Mesenchymal stem cell (in vitro differentiated cells and primary cell): ENCODE measurements at regions not wholly inside any gene's neighbourhood (a gene's known extent, or its start where the extent isn't known, plus 50 kb on each side); places are given as distances from the start of the nearest gene placed in this dataset.

Experiments
- DNase-seq: peaks from one replicate; pipeline ENCODE4 v3.0.0-alpha.2; 2013
- H2AFZ ChIP-seq: one replicate; pipeline ENCODE4 v1.6.1; 2013; ENCODE audit warnings: low read depth, mild to moderate bottlenecking, control low read depth, inconsistent platforms, low read length, moderate library complexity
- H2AK5ac ChIP-seq: 2 replicates; pipeline ENCODE4 v1.6.1; 2013; ENCODE audit warnings: low read length, moderate library complexity, mild to moderate bottlenecking, inconsistent platforms; ENCODE audit not compliant: severe bottlenecking
- H2BK120ac ChIP-seq: one replicate; pipeline ENCODE4 v1.6.1; 2013; ENCODE audit warnings: low read depth, mild to moderate bottlenecking, inconsistent platforms, low read length, moderate library complexity
- H2BK12ac ChIP-seq, 2 experiments: one replicate each; pipeline ENCODE4 v1.6.1; 2013; ENCODE audit warnings: inconsistent platforms in 2 of 2, low read length in 2 of 2, mild to moderate bottlenecking in 2 of 2, moderate library complexity in 2 of 2, control low read depth in 1 of 2
- H2BK15ac ChIP-seq: one replicate; pipeline ENCODE4 v1.6.1; 2013; ENCODE audit warnings: mild to moderate bottlenecking, low read depth, inconsistent platforms; ENCODE audit not compliant: poor library complexity, severe bottlenecking
- H2BK5ac ChIP-seq: 2 replicates; pipeline ENCODE4 v1.6.1; 2013; ENCODE audit warnings: low read depth, mild to moderate bottlenecking, low read length, control low read depth, inconsistent platforms; ENCODE audit not compliant: poor library complexity, severe bottlenecking
- H3K14ac ChIP-seq, 2 experiments: one replicate each; pipeline ENCODE4 v1.6.1; 2013; ENCODE audit warnings: inconsistent platforms in 2 of 2, low read length in 2 of 2, control low read depth in 1 of 2, mild to moderate bottlenecking in 1 of 2, moderate library complexity in 1 of 2
- H3K18ac ChIP-seq, 2 experiments: one replicate each; pipeline ENCODE4 v1.6.1; 2013; ENCODE audit warnings: inconsistent platforms in 2 of 2, low read length in 2 of 2, control low read depth in 1 of 2, low read depth in 1 of 2, mild to moderate bottlenecking in 1 of 2
- H3K23ac ChIP-seq, 2 experiments: one replicate each; pipeline ENCODE4 v1.6.1; 2013; ENCODE audit warnings: inconsistent platforms in 2 of 2, low read length in 2 of 2, mild to moderate bottlenecking in 2 of 2, moderate library complexity in 2 of 2, control low read depth in 1 of 2
- H3K27ac ChIP-seq: 2 replicates; pipeline ENCODE4 v1.5.1; 2013; ENCODE audit warnings: mild to moderate bottlenecking, moderate library complexity, low read length, control low read depth, inconsistent platforms; ENCODE audit not compliant: poor library complexity, severe bottlenecking
- H3K27me3 ChIP-seq, 2 experiments: 2 replicates each; pipeline versions ENCODE4 v1.6.1 to v1.7.0; 2013; ENCODE audit warnings: low read length in 2 of 2, mild to moderate bottlenecking in 2 of 2, moderate library complexity in 2 of 2, control low read depth in 1 of 2, inconsistent platforms in 1 of 2; ENCODE audit not compliant: control insufficient read depth in 1 of 2, insufficient read depth in 1 of 2
- H3K36me3 ChIP-seq, 2 experiments: 2 replicates each; pipeline versions ENCODE4 v1.6.1 to v1.7.0; 2013; ENCODE audit warnings: low read length in 2 of 2, control low read depth in 1 of 2, inconsistent platforms in 1 of 2, low read depth in 1 of 2, mild to moderate bottlenecking in 1 of 2; ENCODE audit not compliant: insufficient read depth in 2 of 2, control insufficient read depth in 1 of 2
- H3K4ac ChIP-seq, 2 experiments: one replicate each; pipeline ENCODE4 v1.6.1; 2013; ENCODE audit warnings: inconsistent platforms in 2 of 2, low read length in 2 of 2, mild to moderate bottlenecking in 2 of 2, moderate library complexity in 2 of 2, control low read depth in 1 of 2, low read depth in 1 of 2
- H3K4me1 ChIP-seq: 2 replicates; pipeline ENCODE4 v1.6.1; 2013; ENCODE audit warnings: low read depth, low read length, control low read depth; ENCODE audit not compliant: control insufficient read depth, insufficient read depth
- H3K4me2 ChIP-seq: 2 replicates; pipeline ENCODE4 v1.6.1; 2013; ENCODE audit warnings: low read length, mild to moderate bottlenecking, inconsistent platforms; ENCODE audit not compliant: poor library complexity, severe bottlenecking
- H3K4me3 ChIP-seq, 2 experiments: 2 replicates each; pipeline versions ENCODE4 v1.5.1 to v1.7.0; 2013; ENCODE audit warnings: low read length in 2 of 2, mild to moderate bottlenecking in 2 of 2, control low read depth in 1 of 2, low read depth in 1 of 2; ENCODE audit not compliant: insufficient read depth in 1 of 2
- H3K79me1 ChIP-seq: replicated peaks from 2 replicates; pipeline ENCODE4 v1.6.1; 2013; ENCODE audit warnings: mild to moderate bottlenecking, control low read depth, low read length, inconsistent platforms; ENCODE audit not compliant: poor library complexity, severe bottlenecking
- H3K9ac ChIP-seq: 2 replicates; pipeline ENCODE4 v1.7.0; 2013; ENCODE audit warnings: mild to moderate bottlenecking, low read length, moderate library complexity
- H3K9me3 ChIP-seq: 2 replicates; pipeline ENCODE4 v1.7.0; 2013; ENCODE audit warnings: mild to moderate bottlenecking, low read length; ENCODE audit not compliant: control insufficient read depth
- H4K8ac ChIP-seq: one replicate; pipeline ENCODE4 v1.6.1; 2013; ENCODE audit warnings: inconsistent platforms, mild to moderate bottlenecking, low read length, moderate library complexity
- H4K91ac ChIP-seq: one replicate; pipeline ENCODE4 v1.6.1; 2013; ENCODE audit warnings: mild to moderate bottlenecking, low read length, inconsistent platforms
- WGBS: methylation state at CpG from one replicate; pipeline ENCODE4 v1.1.7; 2013; ENCODE audit warnings: mixed read lengths; 5-methylcytosine and 5-hydroxymethylcytosine counted together

DNA sequence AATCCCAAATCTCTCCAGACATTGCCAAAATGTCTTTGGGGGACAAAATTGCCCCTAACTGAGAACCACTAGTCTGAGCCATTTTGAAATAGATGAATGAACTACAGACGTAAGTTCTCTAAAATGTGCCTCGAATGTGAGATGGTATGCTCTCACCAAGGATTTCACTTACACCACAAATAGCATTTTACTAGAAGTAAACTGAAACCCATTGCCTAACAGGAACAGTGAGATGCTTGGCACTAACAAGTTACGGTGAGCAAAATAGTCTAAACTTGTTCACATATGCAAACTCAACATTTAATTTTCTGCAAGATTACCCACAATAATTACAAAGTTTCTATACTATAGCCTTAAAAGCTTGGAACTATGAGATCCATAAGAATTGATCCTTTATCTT, 343.6 kb upstream of the ESRRG start:
- Histone ChIP-seq H2AFZ (no peak overlapping the region), H3K27me3 (no peaks in the 10 kb centered on the region), H2BK12ac (no peak overlapping the region), H3K4me3 (no peak overlapping the region), H3K4me2 (no peak overlapping the region), H2AK5ac (no peak overlapping the region), H4K8ac (no peak overlapping the region), H2BK5ac (no peak overlapping the region), H2BK15ac (no peak overlapping the region), H3K79me1 (no peaks in the 10 kb centered on the region), H3K27ac (no peak overlapping the region), H4K91ac (no peak overlapping the region), H2BK120ac (no peak overlapping the region), H3K9me3 (no peaks in the 10 kb centered on the region), H3K14ac (no peak overlapping the region), H3K18ac (no peak overlapping the region), H3K36me3 (no peaks in the 10 kb centered on the region), H3K23ac (no peak overlapping the region), H3K4me1 (no peaks in the 10 kb centered on the region), H3K4ac (no peak overlapping the region), H3K9ac (no peak overlapping the region)
- 90% methylated on average over 3 of the region's 3 CpGs for WGBS
- no peak for DNase-seq

DNA sequence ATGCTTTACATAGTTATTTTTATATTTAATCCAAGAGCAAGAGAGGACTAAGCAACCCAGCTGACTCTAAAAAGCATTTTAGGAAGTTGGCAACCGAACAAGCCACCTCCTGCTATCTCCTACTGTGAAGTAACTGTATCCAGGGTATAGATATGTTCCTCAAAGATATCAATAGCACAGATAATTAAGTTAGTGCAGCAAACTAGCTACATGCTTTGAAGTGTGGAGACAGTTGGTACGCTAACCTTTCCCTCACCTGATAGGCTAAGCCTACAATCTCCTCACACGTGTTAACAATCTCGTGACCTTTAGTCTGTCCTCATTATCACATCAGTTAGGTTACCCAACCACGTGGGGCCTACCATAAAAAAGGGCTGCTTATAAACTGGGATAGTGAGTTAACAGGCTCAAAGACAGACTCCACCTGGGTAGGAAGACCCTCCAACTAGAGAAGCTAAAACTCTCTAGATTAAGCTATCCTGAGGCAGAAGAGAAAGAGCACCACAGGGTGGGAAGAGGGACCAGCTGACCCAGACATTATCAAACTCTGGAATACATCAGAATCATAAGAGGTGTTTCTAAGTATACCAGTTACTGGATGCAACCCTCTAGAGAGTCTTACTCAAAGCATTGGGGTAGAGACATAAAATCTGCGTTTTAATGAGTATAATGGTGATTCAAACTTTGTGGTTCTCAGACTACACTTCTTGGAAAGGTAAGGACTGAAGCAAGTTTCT, 340.1 kb upstream of the ESRRG start:
- Histone ChIP-seq H4K91ac (no peak overlapping the region), H2BK120ac (no peak overlapping the region)

DNA sequence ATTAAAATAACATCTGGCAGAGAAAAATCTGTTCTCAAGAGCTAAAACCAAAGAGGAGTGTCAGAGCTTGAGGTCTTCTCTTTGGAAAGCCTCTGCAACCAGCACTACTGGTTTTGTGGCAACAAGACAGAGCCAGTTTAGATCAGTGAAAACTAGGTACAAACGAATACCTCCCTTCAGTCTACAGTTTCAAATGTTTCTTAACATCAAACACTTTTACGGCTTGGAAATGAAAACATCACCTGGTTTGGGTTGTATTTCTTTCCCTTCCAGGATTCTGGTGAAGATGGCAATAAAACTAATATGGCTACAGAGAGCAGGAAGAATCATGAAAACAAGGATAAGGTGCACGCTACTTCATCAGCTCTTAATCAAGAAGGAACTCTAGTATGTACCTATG, 339.4 kb upstream of the ESRRG start:
- no peaks in the 10 kb centered on the region for H3K36me3 ChIP-seq
- H2BK15ac ChIP-seq = no peak overlapping the region
- H3K27ac ChIP-seq = no peak overlapping the region
- H2BK5ac ChIP-seq = no peak overlapping the region
- H3K4ac ChIP-seq = no peak overlapping the region
- H3K18ac ChIP-seq = no peak overlapping the region
- H2AFZ ChIP-seq = no peak overlapping the region
- WGBS = 78% methylated on average over 3 of the region's 3 CpGs
- H4K8ac ChIP-seq = no peak overlapping the region
- no peak overlapping the region for H3K4me3 ChIP-seq
- H3K23ac ChIP-seq = no peak overlapping the region
- H3K14ac ChIP-seq = no peak overlapping the region
- H3K9me3 ChIP-seq = no peaks in the 10 kb centered on the region
- H3K9ac ChIP-seq = no peak overlapping the region
- no peak overlapping the region for H2BK12ac ChIP-seq
- H3K79me1 ChIP-seq = no peaks in the 10 kb centered on the region
- H4K91ac ChIP-seq = no peak overlapping the region
- H2BK120ac ChIP-seq = no peak overlapping the region
- DNase-seq = no peak
- no peak overlapping the region for H3K4me2 ChIP-seq
- H3K27me3 ChIP-seq = no peaks in the 10 kb centered on the region
- H2AK5ac ChIP-seq = no peak overlapping the region
- no peaks in the 10 kb centered on the region for H3K4me1 ChIP-seq

More for the DNA sequence above, 340.1 kb upstream of the ESRRG start:
- Histone ChIP-seq H3K27me3 (no peaks in the 10 kb centered on the region), H3K4me3 (no peak overlapping the region), H3K4me2 (no peak overlapping the region), H3K36me3 (no peaks in the 10 kb centered on the region), H3K23ac (no peak overlapping the region), H3K14ac (no peak overlapping the region), H3K27ac (no peak overlapping the region), H2AK5ac (no peak overlapping the region), H2BK12ac (no peak overlapping the region), H2AFZ (no peak overlapping the region), H3K9ac (no peak overlapping the region), H2BK15ac (no peak overlapping the region), H3K9me3 (no peaks in the 10 kb centered on the region), H3K18ac (no peak overlapping the region), H2BK5ac (no peak overlapping the region), H3K79me1 (no peaks in the 10 kb centered on the region), H3K4me1 (no peaks in the 10 kb centered on the region), H4K8ac (no peak overlapping the region), H3K4ac (no peak overlapping the region)
- WGBS = 57% methylated on average over 5 of the region's 6 CpGs
- no peak for DNase-seq

DNA sequence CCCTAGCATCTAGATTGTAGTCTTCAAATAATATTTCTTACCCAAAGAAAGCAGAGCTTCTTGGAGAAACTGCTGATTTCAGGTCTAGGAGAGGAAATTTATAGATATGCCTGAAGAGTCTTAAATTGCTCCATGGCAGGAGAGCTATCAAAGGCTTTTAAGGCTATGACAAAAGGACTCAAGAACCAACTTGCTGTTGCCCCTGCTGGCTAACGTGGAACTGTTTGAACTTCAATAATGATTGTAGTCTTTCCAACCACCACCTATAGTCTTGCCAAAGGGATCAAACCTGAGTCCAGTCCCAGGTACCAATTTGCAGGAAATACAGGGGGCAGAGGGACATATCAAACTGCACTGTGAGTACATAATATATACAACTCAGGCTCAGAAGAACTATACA, 336.2 kb upstream of the ESRRG start:
- Histone ChIP-seq H2BK12ac (no peak overlapping the region), H4K91ac (no peak overlapping the region), H3K79me1 (no peaks in the 10 kb centered on the region), H3K23ac (no peak overlapping the region), H3K4me3 (no peak overlapping the region), H3K9ac (no peak overlapping the region), H3K4me2 (no peak overlapping the region), H2BK120ac (no peak overlapping the region), H3K36me3 (no peaks in the 10 kb centered on the region), H3K4ac (no peak overlapping the region), H3K14ac (no peak overlapping the region), H3K4me1 (no peaks in the 10 kb centered on the region), H3K9me3 (no peaks in the 10 kb centered on the region), H4K8ac (no peak overlapping the region), H2AK5ac (no peak overlapping the region), H3K18ac (no peak overlapping the region), H3K27ac (no peak overlapping the region), H2AFZ (no peak overlapping the region), H2BK15ac (no peak overlapping the region), H3K27me3 (no peaks in the 10 kb centered on the region), H2BK5ac (no peak overlapping the region)
- WGBS = 67% methylated on average over 1 of the region's 1 CpG
- DNase-seq = no peak
